NCI-H1105 (cell line): ENCODE measurements at regions not wholly inside any gene's neighbourhood (a gene's known extent, or its start where the extent isn't known, plus 50 kb on each side); places are given as distances from the start of the nearest gene placed in this dataset.

Source experiments
- DNase-seq: peaks from one replicate; lab custom pipeline; 2025; lab: John Stamatoyannopoulos, UW

GRCh38 chr5:29662876-29663275 lies 1530.6 kb upstream of the CDH6 start:
- DNase-seq: no peak

- DNase-seq: no peak
Observed at GRCh38 chr5:29654954-29655353, 1538.5 kb upstream of the CDH6 start.

- DNase-seq: no peak
Observed at GRCh38 chr5:29649321-29649720, 1544.2 kb upstream of the CDH6 start.

DNA sequence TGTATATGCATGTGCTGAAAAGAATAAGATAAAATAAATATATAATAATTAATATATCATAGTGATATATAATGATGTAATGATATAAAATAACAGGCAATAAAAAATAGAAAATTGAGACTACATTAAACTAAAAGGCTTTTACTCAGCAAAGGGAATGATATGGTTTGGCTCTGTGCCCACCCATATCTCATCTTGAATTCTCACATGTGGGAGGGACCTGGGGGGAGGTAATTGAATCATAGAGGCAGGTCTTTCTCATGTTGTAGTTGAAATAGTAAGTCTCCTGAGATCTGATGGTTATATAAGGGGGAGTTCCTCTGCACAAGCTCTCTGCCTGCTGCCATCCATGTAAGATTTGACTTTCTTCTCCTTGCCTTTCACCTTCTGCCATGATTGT lies 1550.9 kb upstream of the CDH6 start:
- no peak for DNase-seq

DNA sequence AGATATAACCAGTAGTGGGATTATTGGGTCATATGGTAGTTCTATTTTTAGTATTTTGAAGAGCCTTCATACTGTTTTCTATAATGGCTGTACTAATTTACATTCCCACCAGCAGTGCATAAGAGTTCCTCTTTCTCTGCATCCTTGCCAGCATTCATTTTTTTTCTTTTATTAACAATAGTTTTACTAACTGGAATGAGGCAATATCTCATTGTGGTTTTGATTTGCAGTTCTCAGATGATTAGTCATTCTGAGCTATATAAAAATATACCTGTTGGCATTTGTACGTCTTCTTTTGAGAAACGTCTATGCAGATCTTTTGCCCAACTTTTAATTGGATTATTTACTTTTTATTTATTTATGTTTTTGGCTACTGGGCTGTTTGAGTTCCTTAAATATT lies 1579.3 kb upstream of the CDH6 start:
- DNase-seq: no peak

GRCh38 chr5:29588236-29588635 lies 1605.2 kb upstream of the CDH6 start:
- DNase-seq: no peak

GRCh38 chr5:29587832-29588231 lies 1605.7 kb upstream of the CDH6 start:
- no peak for DNase-seq

DNA sequence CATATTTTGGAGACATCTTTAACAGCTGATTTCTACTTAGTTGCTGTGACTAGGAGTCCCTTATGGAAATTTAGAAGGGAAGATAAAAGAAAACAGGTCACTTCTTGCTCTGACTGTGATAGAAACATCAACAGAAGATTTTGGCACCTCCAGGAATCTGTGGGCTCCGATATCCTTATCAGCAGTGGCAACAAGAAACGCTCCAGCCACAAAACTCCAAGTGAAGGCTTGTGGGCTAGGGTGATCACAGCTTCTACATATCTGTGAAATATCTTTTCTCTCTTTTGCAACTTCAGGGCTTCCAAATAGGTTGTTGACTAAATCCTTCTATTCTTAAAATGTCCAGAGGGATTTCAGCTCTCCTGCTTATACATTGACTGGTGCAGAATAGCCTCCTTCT lies 1625.5 kb upstream of the CDH6 start:
- no peak for DNase-seq

GRCh38 chr5:29561564-29561963 lies 1631.9 kb upstream of the CDH6 start:
- no peak for DNase-seq

- no peak for DNase-seq
Observed at GRCh38 chr5:29550523-29550922, 1643.0 kb upstream of the CDH6 start.

DNA sequence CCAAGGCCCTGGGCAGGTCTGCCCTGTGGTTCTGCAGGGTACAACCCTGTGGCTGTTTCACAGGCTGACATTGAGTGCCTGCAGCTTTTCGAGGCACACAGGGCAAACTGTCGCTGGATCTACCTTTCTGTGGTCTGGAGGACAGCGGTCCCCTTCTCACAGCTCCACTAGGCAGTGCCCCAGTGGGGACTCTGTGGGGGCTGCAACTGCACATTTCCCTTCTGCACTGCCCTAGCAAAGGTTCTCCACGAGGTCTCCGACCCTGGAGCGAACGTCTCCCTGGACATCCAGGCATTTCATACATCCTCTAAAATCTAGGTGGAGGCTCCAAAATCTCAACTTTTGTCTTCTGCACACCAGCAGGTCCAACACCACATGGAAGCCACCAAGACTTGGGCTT lies 1645.2 kb upstream of the CDH6 start:
- DNase-seq: no peak

- no peak for DNase-seq
Observed at GRCh38 chr5:29547236-29547865, 1646.1 kb upstream of the CDH6 start.

- no peak for DNase-seq
Observed at GRCh38 chr5:29543501-29543900, 1650.0 kb upstream of the CDH6 start.

DNA sequence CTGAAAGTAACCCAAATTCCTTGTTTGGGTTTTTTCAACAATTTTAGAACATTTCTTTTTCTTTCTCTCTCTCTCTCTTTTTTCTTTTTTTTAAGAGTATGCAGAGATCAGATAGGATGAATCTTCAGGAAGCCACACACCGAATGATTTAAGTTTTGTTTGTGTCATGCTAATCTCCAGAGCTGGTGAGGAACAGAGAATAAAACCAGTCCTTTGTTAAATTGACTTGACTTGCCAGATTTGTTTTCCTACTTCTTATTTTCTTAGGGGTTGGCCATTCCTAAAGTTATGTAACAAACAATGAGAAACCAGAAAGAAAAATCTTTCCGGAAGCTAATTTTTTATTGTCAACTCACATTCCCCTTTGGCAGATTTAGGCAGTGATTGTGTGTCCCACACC lies 1669.3 kb upstream of the CDH6 start:
- no peak for DNase-seq

- no peak for DNase-seq
Observed at GRCh38 chr5:29518176-29518575, 1675.3 kb upstream of the CDH6 start.

DNA sequence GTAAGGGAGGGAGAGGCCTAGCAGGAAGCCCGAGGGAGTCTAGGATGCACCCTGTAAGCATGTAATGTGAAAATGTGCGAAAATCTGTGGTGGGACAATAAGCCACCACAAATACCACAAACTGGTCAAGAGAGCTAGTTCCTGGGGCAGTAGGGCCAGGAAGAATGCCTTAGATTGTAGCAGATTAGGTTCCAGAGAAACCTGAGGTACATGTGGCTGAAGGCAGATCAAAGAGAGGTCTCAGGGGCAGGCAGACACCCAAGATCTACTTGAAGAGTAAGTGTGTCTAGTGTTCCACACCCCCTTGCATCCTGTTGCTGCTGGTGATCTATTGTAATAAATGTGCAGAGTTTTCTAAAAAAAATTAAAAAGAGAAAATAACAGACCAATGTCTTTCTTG lies 1677.3 kb upstream of the CDH6 start:
- DNase-seq: no peak

DNA sequence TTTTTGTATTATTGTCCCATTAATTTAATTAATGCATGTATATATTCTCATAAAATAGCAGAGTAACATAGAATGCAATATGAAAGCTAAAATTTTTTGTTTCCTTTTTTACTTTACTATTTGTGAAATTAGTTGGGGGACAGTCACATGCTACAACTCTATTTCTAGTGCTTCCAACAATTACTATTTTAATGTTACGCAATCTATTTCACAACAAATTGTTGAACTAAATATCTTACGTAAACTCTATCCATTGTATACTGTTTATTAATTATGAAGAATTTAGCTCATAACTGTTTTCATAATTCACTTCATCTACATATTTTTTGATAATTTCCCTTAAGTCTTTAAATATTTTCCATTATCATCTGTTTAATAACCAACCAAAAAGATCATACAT lies 1685.4 kb upstream of the CDH6 start:
- no peak for DNase-seq

DNA sequence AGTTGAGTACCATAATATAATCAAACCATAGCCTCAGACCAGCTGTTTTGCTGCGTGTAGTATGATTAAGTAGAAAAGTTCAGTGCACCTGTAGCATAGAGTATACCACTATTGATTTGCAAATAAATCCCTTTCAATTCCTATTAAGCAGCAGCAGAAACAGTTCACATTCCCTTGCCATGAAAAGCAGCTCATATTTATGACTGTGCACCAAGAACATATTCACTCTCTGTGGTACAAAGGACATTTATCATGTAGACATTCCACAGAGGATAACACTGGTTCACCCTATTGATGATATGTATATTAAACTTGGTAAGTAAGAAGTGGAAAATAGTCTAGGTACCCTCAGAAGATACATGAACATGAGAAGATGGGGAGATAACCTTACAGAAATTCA lies 1689.1 kb upstream of the CDH6 start:
- no peak for DNase-seq

DNA sequence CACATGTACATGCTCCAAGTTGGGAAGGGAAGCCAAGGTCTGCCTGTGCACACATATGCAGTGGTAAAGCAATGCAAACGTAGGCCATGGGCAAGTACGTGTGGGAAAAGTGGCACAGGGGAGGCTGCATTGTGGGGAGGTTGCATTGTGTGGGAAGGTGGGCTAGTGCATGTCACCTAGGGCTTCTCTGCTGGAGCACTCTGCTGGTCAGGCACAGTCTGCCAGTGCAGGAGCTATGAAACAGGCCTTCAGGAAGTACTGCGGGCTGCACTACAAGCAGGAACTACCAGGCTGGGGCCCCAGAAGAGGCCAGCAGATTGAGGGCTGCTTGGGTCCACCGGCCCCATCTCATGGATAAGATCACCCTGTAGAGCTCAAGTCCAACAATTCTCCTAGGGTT lies 1694.6 kb upstream of the CDH6 start:
- DNase-seq: no peak

DNA sequence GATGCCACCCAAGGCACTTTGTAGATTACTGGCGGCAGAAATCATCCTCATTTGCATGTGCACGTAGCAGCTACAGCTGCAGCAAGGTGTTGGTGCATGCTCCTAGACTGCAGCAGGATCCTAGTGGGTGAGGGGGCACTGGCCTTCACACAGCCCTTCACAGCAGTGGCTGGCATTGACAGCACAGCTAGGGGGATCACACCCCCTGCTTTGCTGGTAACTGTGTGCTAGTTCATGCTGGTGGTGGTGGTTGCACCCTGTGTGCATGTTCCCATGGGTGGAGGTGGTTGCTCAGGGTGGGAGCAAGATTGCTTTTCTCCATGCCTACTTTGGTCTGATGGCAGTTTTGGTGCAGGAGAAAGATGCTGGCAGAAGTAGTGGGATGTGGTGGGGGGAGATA lies 1695.1 kb upstream of the CDH6 start:
- no peak for DNase-seq

GRCh38 chr5:29485333-29485732 lies 1708.2 kb upstream of the CDH6 start:
- no peak for DNase-seq

- no peak for DNase-seq
Observed at GRCh38 chr5:29469581-29469980, 1723.9 kb upstream of the CDH6 start.

DNA sequence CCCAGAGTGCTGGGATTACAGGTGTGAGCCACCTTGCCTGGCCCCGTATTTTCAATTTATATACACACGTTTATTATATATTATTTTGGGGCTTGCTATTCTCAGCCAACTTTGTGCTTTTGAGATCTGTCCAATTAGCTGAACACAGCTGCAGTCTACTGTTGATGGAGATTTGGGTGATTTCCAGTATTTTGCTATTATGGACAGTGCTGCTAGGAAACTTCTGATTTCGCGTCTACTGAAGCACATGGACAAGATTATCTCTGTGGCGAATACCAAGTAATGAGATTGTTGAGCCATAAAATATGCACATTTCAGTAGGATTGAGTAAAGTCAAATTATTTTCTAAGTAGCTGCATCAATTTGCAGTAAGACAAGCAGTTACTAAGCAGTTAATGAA lies 1731.2 kb upstream of the CDH6 start:
- DNase-seq: no peak

DNA sequence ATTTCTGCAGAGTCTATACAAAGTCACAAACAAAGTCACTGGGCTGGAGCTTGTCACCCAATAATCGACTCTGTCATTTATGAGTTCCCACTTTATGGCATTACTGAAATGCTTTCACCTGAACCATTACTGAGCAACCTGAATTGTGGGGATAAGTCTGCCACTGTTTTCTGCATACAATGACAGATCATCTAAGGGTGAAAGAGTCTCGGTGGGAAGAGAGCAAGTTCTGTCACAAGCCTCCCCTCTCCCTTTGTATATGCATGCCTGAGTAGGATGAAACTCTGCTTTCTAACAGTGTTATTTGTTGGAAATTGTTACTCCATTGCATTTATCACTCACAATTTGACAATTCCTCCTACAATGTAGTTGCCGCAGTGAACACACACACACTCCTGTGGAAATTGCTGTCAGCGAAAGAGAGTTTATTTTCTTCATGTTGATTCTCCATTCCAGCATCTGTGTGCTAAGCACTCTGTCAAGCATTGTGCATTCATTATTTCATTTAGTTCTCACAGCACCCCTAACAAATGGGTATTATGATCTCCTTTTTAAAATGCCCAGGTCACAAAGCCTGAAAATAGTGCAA lies 1732.4 kb upstream of the CDH6 start:
- no peak for DNase-seq
